WERI-Rb-1 (cell line): ENCODE measurements at regions not wholly inside any gene's neighbourhood (a gene's known extent, or its start where the extent isn't known, plus 50 kb on each side); places are given as distances from the start of the nearest gene placed in this dataset.

Experiments
- DNase-seq: peaks from one replicate; pipeline ENCODE4 v3.0.0-alpha.2; 2020
- H3K27ac ChIP-seq: fragments of 250-450 bp; sonication (Bioruptor Pico); 2 replicates; pipeline ENCODE4 v1.5.1; 2020; ENCODE audit warnings: mild to moderate bottlenecking, moderate library complexity
- H3K27me3 ChIP-seq: fragments of 250-450 bp; sonication (Bioruptor Pico); 2 replicates; pipeline ENCODE4 v1.5.1; 2021; ENCODE audit warnings: mild to moderate bottlenecking, low read depth, moderate library complexity; ENCODE audit not compliant: insufficient read depth, severe bottlenecking
- H3K36me3 ChIP-seq: fragments of 250-450 bp; sonication (Bioruptor Pico); 2 replicates; pipeline ENCODE4 v1.5.1; 2020; ENCODE audit warnings: mild to moderate bottlenecking, moderate library complexity
- H3K4me3 ChIP-seq: 2 replicates; pipeline ENCODE4 v1.5.1; 2011; ENCODE audit warnings: low read depth, mild to moderate bottlenecking, control low read depth, low read length
- H3K9me3 ChIP-seq: fragments of 250-450 bp; sonication (Bioruptor Pico); 2 replicates; pipeline ENCODE4 v1.5.1; 2021; ENCODE audit warnings: mild to moderate bottlenecking, moderate library complexity; ENCODE audit not compliant: severe bottlenecking
- CTCF ChIP-seq: IDR thresholded peaks from 2 replicates; pipeline ENCODE4 v1.5.1; 2011; ENCODE audit warnings: low read depth, mild to moderate bottlenecking, control low read depth, inconsistent platforms, low read length

DNA sequence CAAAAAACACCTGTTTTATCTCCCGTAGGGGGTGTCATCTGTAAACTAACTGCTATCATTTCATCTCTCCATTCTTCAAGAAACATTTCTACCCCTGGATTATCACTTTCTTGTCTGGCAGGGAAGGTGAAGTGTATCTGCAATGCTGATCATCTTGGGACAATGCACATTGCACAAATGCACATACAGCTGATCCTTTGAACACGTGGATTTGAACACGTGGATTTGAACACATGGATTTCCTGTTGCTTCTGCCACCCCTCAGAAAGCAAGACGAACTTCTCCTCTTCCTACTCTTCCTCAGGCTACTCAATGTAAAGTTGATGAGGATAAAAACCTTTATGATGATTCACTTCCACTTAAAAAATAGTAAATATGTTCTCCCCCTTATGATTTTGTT lies 147.4 kb upstream of the PRLR start:
- no peaks in the 10 kb centered on the region for H3K9me3 ChIP-seq
- no peaks in the 10 kb centered on the region for H3K36me3 ChIP-seq
- H3K27ac ChIP-seq = no peak overlapping the region
- TF ChIP-seq CTCF = no peak
- H3K4me3 ChIP-seq = no peak overlapping the region
- H3K27me3 ChIP-seq = peaks cover 68% of the 10 kb centered on the region
- no peak for DNase-seq

GRCh38 chr5:35374584-35374983 lies 144.3 kb upstream of the PRLR start:
- TF ChIP-seq CTCF = no peak
- H3K27me3 ChIP-seq = peaks cover 66% of the 10 kb centered on the region
- H3K27ac ChIP-seq = no peak overlapping the region
- DNase-seq = no peak
- H3K4me3 ChIP-seq = no peak overlapping the region
- no peaks in the 10 kb centered on the region for H3K9me3 ChIP-seq
- no peaks in the 10 kb centered on the region for H3K36me3 ChIP-seq

- no peak overlapping the region for H3K27ac ChIP-seq
- H3K27me3 ChIP-seq = peaks cover 66% of the 10 kb centered on the region
- DNase-seq = no peak
- H3K36me3 ChIP-seq = no peaks in the 10 kb centered on the region
- H3K4me3 ChIP-seq = no peak overlapping the region
- no peaks in the 10 kb centered on the region for H3K9me3 ChIP-seq
- no peak for TF ChIP-seq CTCF
These were observed 143.0 kb upstream of the PRLR start for GRCh38 chr5:35373249-35373648.

DNA sequence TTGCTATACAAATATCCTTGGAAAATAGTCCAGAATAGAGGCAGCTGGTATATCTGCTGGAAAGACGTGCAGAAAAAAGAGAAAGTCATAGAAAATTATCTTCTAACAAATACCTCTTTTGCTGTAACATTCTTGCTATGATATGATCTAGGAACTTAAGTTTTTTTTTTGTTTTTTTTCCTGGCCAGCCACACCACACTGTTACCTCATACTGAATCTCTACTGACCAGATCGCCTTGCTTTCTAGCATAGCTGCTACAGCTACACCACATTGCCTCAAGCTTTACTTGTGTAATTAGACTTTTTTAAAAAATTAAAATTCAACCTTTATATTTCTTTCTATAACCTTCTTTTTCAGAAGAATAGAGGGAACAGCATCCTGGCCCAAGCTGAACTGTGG lies 142.2 kb upstream of the PRLR start:
- TF ChIP-seq CTCF = no peak
- Histone ChIP-seq H3K4me3 (no peak overlapping the region), H3K36me3 (no peaks in the 10 kb centered on the region), H3K27me3 (peaks cover 66% of the 10 kb centered on the region), H3K9me3 (no peaks in the 10 kb centered on the region), H3K27ac (no peak overlapping the region)
- DNase-seq = no peak

- TF ChIP-seq CTCF = no peak
- DNase-seq = no peak
- peaks cover 67% of the 10 kb centered on the region for H3K27me3 ChIP-seq
- H3K36me3 ChIP-seq = no peaks in the 10 kb centered on the region
- no peaks in the 10 kb centered on the region for H3K9me3 ChIP-seq
- H3K27ac ChIP-seq = no peak overlapping the region
- H3K4me3 ChIP-seq = no peak overlapping the region
These were observed 141.7 kb upstream of the PRLR start for GRCh38 chr5:35371951-35372426.

DNA sequence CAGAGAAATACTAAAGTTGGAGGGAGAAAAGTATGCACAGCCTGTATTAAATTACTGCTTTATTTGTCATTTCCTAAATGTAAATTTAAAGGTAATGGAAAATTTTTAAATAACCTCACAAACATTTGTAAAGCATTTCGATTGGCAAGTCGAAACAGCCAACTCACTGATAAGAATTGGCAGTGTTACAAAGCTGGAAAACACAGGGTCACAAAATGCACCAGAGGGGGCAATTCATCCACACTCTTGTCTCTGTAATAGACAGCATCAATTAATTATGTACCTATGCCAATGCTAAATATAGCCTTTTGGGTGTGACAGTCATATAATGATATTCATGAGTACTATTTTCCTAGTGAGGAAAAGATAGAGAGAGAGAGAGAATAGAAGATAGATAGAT lies 140.6 kb upstream of the PRLR start:
- Histone ChIP-seq H3K27ac (no peak overlapping the region), H3K4me3 (no peak overlapping the region), H3K27me3 (peaks cover 71% of the 10 kb centered on the region), H3K36me3 (no peaks in the 10 kb centered on the region), H3K9me3 (no peaks in the 10 kb centered on the region)
- DNase-seq = no peak
- no peak for TF ChIP-seq CTCF
